Nephron progenitor cell (in vitro differentiated cells): ENCODE measurements at regions not wholly inside any gene's neighbourhood (a gene's known extent, or its start where the extent isn't known, plus 50 kb on each side); places are given as distances from the start of the nearest gene placed in this dataset.

ENCODE experiments used
- DNase-seq: peaks from one replicate; pipeline ENCODE4 v3.0.0; 2021
- H3K27ac Mint-ChIP-seq: 2 replicates; pipeline ENCODE4 v1.8.0; 2021; ENCODE audit warnings: mild to moderate bottlenecking, moderate library complexity, mixed read lengths
- H3K27me3 Mint-ChIP-seq: 2 replicates; pipeline ENCODE4 v1.8.0; 2021; ENCODE audit warnings: mild to moderate bottlenecking, low read depth, mixed read lengths; ENCODE audit not compliant: poor library complexity
- H3K36me3 Mint-ChIP-seq: 2 replicates; pipeline ENCODE4 v1.8.0; 2021; ENCODE audit warnings: low read depth, mixed read lengths
- H3K4me1 Mint-ChIP-seq: 2 replicates; pipeline ENCODE4 v1.8.0; 2021; ENCODE audit warnings: mixed read lengths
- H3K4me3 Mint-ChIP-seq: 2 replicates; pipeline ENCODE4 v1.8.0; 2021; ENCODE audit warnings: mild to moderate bottlenecking, moderate library complexity, mixed read lengths
- H3K9me3 Mint-ChIP-seq: 2 replicates; pipeline ENCODE4 v1.8.0; 2021; ENCODE audit warnings: mild to moderate bottlenecking, moderate library complexity, mixed read lengths
- TF ChIP-seq, protein P1 (sequence below): fragments of 200-600 bp; sonication (generic); IDR thresholded peaks from 2 replicates; pipeline ENCODE4 v1.5.0; 2021; ENCODE audit warnings: antibody characterized with exemption

DNA sequence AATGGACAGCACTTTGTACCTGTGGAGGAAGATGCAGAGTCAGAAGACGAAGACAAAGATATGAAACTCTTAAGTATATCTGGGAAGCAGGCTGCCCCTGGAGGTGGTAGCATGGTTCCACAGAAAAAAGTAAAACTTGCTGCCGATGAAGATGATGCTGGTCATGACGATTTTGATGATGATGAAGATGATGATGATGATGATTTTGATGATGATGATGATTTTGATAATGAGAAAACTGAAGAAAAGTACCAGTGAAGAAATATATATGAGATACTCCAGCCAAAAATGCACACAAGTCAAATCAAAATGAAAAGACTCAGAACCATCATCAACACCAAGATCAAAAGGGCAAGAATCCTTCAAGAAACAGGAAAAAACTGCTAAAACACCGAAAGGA is 268.5 kb upstream of the EEF2KMT start:
- H3K36me3 Mint-ChIP-seq = no peaks in the 10 kb centered on the region
- no peak overlapping the region for H3K27ac Mint-ChIP-seq
- TF ChIP-seq, protein P1, sequence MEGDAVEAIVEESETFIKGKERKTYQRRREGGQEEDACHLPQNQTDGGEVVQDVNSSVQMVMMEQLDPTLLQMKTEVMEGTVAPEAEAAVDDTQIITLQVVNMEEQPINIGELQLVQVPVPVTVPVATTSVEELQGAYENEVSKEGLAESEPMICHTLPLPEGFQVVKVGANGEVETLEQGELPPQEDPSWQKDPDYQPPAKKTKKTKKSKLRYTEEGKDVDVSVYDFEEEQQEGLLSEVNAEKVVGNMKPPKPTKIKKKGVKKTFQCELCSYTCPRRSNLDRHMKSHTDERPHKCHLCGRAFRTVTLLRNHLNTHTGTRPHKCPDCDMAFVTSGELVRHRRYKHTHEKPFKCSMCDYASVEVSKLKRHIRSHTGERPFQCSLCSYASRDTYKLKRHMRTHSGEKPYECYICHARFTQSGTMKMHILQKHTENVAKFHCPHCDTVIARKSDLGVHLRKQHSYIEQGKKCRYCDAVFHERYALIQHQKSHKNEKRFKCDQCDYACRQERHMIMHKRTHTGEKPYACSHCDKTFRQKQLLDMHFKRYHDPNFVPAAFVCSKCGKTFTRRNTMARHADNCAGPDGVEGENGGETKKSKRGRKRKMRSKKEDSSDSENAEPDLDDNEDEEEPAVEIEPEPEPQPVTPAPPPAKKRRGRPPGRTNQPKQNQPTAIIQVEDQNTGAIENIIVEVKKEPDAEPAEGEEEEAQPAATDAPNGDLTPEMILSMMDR = no peak
- H3K4me1 Mint-ChIP-seq = peaks cover 5% of the 10 kb centered on the region
- H3K9me3 Mint-ChIP-seq = no peaks in the 10 kb centered on the region
- no peak overlapping the region for H3K4me3 Mint-ChIP-seq
- peaks cover 26% of the 10 kb centered on the region for H3K27me3 Mint-ChIP-seq
- no peak for DNase-seq

DNA sequence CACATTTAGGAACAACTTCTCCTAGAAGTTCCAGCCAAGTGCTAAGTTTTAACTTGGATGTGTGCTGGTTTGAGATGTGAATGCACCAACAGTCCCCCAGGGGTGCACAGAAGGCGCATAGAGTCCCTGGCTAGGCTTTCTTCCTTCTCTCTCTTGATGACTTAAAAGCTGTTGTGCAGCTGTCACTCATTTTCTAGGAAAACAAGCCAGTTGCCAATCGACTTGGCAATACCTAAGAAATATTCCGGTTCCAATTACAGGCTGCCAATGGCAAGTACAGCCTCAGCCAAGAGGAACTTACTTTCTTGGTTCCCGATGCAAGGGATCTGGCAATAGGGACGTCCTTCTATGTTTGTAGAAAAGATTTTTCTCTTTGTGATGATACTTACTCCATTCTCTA is 266.6 kb upstream of the EEF2KMT start:
- Mint-ChIP-seq H3K27ac (no peak overlapping the region), H3K9me3 (no peaks in the 10 kb centered on the region), H3K27me3 (peaks cover 24% of the 10 kb centered on the region), H3K36me3 (no peaks in the 10 kb centered on the region), H3K4me1 (peaks cover 12% of the 10 kb centered on the region), H3K4me3 (no peak overlapping the region)
- DNase-seq = no peak
- TF ChIP-seq, protein P1 = no peak

DNA sequence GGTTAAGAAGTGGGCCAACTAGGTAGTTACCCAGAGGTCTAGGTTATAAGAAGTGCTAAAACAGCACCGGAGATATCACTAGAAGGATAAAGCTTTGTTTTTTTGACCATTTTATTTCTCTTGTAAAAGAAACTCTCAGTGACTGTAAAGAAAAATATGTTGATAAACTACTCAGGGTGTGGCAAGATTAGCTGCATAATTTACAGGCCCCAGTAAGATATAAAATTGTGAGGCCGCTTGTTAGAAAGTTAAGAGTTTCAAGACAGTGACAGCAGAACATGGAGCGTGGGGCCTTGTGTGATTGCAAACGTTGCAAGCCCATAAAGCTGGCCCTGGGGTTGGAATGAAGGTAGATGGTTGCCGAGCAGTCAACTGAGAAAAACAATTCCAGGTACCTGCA is 263.7 kb upstream of the EEF2KMT start:
- TF ChIP-seq, protein P1 = no peak
- Mint-ChIP-seq H3K9me3 (no peaks in the 10 kb centered on the region), H3K27me3 (peaks cover 24% of the 10 kb centered on the region), H3K4me1 (peaks cover 12% of the 10 kb centered on the region), H3K36me3 (no peaks in the 10 kb centered on the region), H3K27ac (no peak overlapping the region), H3K4me3 (no peak overlapping the region)
- DNase-seq = no peak

DNA sequence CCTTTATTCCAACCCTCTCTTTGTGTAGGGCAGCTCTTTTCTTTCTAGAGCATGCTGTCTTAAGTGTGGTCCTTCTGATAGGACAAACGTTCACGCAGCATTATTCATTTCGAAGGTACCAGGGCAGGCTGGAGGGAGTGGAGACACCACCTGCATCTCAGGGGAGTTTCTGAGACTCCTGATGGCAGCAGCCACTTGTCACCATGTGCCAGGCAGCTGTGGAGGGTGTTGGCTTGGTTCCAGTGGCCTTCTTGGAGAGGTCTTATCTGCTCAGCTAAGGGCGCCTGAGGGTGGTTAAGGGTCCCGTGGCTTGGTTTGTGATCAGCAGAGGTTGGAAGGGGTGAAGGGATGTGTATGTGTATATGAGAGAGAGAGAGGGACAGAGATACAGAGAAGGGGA is 257.1 kb upstream of the EEF2KMT start:
- Mint-ChIP-seq H3K36me3 (no peaks in the 10 kb centered on the region), H3K27me3 (peaks cover 5% of the 10 kb centered on the region), H3K4me3 (no peak overlapping the region), H3K9me3 (no peaks in the 10 kb centered on the region), H3K4me1 (peaks cover 5% of the 10 kb centered on the region), H3K27ac (no peak overlapping the region)
- DNase-seq = no peak
- TF ChIP-seq, protein P1 = no peak

DNA sequence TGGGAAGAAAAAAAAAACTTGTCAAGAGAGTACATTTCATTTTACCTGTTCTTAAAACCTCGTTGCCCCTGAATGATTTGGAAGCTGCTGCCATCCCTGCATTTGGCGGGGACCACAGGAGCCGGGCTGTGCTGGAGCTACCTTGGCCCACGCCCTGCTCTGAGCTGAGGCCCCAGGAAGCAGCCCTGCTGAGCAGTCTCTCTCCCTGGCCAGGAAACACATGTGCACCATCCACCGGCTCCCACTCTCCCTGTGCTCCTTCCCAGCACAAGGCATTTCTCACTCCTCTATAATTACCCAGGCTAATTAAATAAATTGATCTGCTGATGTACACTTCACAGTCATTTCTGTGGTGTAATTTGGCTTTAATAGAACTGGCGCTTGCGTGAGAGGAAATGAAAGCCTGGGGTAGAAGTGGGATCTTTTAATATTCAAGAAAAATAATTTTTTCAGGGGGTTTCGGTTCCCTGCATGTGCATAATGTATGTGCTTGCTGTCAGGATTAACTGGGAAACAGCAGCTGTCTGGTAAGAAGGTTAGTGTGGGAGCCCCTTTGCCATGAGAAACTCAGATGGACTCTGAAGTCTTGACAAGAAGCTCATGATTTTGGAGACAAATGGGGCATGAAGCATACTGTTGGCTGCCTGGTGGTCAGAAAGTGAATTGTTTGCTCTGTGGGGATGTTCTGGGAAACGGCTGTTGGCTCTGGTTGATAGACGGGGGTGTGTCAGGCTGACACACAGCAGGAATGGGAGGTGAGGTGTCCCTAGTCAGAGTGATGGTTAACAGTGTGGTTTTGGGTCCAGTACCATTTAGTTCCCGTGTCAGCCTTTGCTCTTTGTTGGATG is 252.3 kb upstream of the EEF2KMT start:
- DNase-seq = no peak
- no peaks in the 10 kb centered on the region for H3K9me3 Mint-ChIP-seq
- no peaks in the 10 kb centered on the region for H3K36me3 Mint-ChIP-seq
- TF ChIP-seq, protein P1 = peak; percentile 18
- no peak overlapping the region for H3K4me3 Mint-ChIP-seq
- peaks cover 6% of the 10 kb centered on the region for H3K4me1 Mint-ChIP-seq
- H3K27me3 Mint-ChIP-seq = peaks cover 25% of the 10 kb centered on the region
- H3K27ac Mint-ChIP-seq = peak overlapping the region; percentile 26

DNA sequence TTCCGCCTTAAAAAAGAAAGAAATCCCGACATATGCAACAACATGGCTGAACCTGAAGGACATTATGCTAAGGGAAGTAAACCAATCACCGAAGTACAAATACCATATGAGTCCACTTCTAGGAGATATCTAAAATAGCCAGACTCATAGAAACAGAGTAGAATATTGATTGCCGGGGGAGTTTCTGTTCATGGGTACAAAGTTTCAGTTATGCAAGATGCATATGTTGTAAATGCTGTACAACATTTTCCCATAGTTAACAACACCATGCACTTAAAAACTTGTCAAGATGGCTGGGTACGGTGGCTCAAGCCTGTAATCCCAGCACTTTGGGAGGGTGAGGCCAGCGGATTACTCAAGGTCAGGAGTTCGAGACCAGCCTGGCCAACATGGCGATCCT is 251.5 kb upstream of the EEF2KMT start:
- no peaks in the 10 kb centered on the region for H3K36me3 Mint-ChIP-seq
- DNase-seq = no peak
- peaks cover 6% of the 10 kb centered on the region for H3K4me1 Mint-ChIP-seq

More for the DNA sequence above, 251.5 kb upstream of the EEF2KMT start:
- TF ChIP-seq, protein P1 = no peak
- Mint-ChIP-seq H3K27me3 (peaks cover 27% of the 10 kb centered on the region), H3K4me3 (no peak overlapping the region), H3K9me3 (no peaks in the 10 kb centered on the region), H3K27ac (no peak overlapping the region)
